RWPE1 (cell line): ENCODE measurements at regions not wholly inside any gene's neighbourhood (a gene's known extent, or its start where the extent isn't known, plus 50 kb on each side); places are given as distances from the start of the nearest gene placed in this dataset.
"Not testable (repeated sequence)": the region's sequence is repeated elsewhere in the genome, so short reads cannot be mapped to it uniquely, and the experiment has no call there.

Experiments used
- CTCF ChIA-PET: fragments of 350-600 bp; sonication (Branson Sonifier 250); formaldehyde crosslinking; extraction: SDS; loops from one replicate; lab custom pipeline; 2021; lab: Yijun Ruan, JAX
- POLR2A ChIA-PET: fragments of 400-600 bp; formaldehyde crosslinking; extraction: SDS; loops from one replicate; lab custom pipeline; 2020; ENCODE audit warnings: antibody characterized with exemption; ENCODE audit not compliant: low non-redundant PET; lab: Yijun Ruan, JAX
- DNase-seq: peaks from one replicate; pipeline ENCODE4 v3.0.0; 2012; ENCODE audit warnings: low spot score
- H3K27ac ChIP-seq: fragments of 450-650 bp; 2 replicates; pipeline ENCODE4 v1.5.1; 2017
- TF ChIP-seq, protein P1 (sequence below): fragments of 450-650 bp; conservative IDR thresholded peaks from 2 replicates; pipeline ENCODE4 v1.5.1; 2017; ENCODE audit warnings: low read depth, mild to moderate bottlenecking

- H3K27ac ChIP-seq, result no peak overlapping the region
- ChIA-PET CTCF (no interaction called here), POLR2A (no interaction called here)
- no peak for DNase-seq
- TF ChIP-seq, protein P1, sequence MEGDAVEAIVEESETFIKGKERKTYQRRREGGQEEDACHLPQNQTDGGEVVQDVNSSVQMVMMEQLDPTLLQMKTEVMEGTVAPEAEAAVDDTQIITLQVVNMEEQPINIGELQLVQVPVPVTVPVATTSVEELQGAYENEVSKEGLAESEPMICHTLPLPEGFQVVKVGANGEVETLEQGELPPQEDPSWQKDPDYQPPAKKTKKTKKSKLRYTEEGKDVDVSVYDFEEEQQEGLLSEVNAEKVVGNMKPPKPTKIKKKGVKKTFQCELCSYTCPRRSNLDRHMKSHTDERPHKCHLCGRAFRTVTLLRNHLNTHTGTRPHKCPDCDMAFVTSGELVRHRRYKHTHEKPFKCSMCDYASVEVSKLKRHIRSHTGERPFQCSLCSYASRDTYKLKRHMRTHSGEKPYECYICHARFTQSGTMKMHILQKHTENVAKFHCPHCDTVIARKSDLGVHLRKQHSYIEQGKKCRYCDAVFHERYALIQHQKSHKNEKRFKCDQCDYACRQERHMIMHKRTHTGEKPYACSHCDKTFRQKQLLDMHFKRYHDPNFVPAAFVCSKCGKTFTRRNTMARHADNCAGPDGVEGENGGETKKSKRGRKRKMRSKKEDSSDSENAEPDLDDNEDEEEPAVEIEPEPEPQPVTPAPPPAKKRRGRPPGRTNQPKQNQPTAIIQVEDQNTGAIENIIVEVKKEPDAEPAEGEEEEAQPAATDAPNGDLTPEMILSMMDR, result no peak
Observed at GRCh38 chr13:111668451-111668850, 348.0 kb downstream of the TEX29 start.

GRCh38 chr13:111672198-111672597 lies 351.8 kb downstream of the TEX29 start:
- POLR2A ChIA-PET, CTCF ChIA-PET, H3K27ac ChIP-seq, DNase-seq: not testable (repeated sequence)

DNA sequence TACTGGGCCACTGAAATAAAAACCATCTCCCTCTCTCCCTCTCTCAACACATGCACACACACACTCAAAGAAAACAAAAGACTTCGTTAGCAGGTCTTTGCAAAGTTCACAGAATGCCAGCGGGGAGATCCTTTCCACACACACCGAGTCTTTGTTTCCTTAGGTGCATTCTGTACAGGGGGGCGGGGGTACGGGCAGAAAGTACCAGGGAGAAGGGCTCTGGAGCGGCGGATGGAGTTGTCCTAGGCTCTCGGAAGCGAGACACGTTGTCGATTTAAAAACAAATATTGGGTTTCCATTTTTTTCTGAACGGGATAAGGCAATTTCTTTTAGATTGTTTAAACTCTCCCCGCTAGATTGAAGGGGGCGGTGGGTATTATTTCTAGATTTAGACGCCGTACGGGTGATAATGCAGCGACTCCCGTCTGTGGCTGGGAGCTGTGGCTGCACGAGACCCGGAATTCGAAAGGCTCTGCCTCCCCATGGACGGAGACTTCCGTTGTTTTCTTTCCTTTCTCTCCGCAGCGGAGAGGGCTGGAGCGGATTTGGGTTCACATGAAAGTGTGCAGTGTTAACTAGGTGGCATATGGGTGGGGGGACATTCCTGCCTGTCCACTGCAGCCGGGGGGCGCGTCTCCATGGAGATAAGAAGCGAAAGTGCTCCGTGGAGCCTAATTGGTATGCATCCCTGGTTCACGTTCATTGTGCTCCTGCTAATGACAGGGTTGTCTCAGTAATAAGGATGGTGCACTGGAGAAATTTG lies 357.9 kb downstream of the TEX29 start:
- DNase-seq, CTCF ChIA-PET, H3K27ac ChIP-seq, POLR2A ChIA-PET: not testable (repeated sequence)

GRCh38 chr13:111679645-111680044 lies 359.2 kb downstream of the TEX29 start:
- H3K27ac ChIP-seq, DNase-seq, CTCF ChIA-PET, POLR2A ChIA-PET: not testable (repeated sequence)

- DNase-seq, POLR2A ChIA-PET, CTCF ChIA-PET, H3K27ac ChIP-seq: not testable (repeated sequence)
Observed at GRCh38 chr13:111680100-111680499, 359.7 kb downstream of the TEX29 start.

- POLR2A ChIA-PET, H3K27ac ChIP-seq, DNase-seq, CTCF ChIA-PET: not testable (repeated sequence)
Observed at GRCh38 chr13:111692028-111692427, 371.6 kb downstream of the TEX29 start.

GRCh38 chr13:111696121-111696520 lies 370.8 kb upstream of the SOX1 start:
- DNase-seq, POLR2A ChIA-PET, CTCF ChIA-PET, H3K27ac ChIP-seq: not testable (repeated sequence)

- DNase-seq, CTCF ChIA-PET, H3K27ac ChIP-seq, POLR2A ChIA-PET: not testable (repeated sequence)
Observed at GRCh38 chr13:111702059-111702458, 364.9 kb upstream of the SOX1 start.
